T-helper 2 cell treated with Interferon-gamma antibody and Interleukin-4, amounts not matched to agents 100 ng/mL and 5 ng/mL, for 36 hours (primary cell): ENCODE measurements at regions not wholly inside any gene's neighbourhood (a gene's known extent, or its start where the extent isn't known, plus 50 kb on each side); places are given as distances from the start of the nearest gene placed in this dataset.

Source experiments
- intact Hi-C: fragments of 100-400 bp; cut with micrococcal nuclease; formaldehyde crosslinking; loops from one replicate; pipeline ENCODE4 v1.15.1; 2023

DNA sequence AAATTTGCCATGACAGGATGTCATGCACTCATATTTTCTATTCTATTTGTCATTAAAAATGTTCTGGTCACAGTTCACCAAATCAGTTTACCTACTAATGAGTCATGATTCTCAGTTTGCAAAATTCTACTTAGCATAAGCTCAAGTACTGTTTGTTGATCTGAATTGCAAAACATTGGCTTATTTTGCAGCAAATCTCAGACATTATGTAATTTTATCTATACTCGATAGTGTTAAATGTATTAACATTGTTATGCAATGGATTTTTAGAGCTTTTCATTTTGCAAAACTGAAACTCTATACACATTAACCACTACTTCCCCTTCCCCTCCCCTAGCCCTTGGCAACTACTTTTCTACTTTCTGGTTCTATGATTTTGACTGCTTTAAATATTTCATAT, 213.8 kb upstream of the ZFP64 start:
- intact Hi-C loops: loop anchor here (5.0 kb wide), 1 partner anchor 567 kb away; the partner anchor contains the start of gene TSHZ2

DNA sequence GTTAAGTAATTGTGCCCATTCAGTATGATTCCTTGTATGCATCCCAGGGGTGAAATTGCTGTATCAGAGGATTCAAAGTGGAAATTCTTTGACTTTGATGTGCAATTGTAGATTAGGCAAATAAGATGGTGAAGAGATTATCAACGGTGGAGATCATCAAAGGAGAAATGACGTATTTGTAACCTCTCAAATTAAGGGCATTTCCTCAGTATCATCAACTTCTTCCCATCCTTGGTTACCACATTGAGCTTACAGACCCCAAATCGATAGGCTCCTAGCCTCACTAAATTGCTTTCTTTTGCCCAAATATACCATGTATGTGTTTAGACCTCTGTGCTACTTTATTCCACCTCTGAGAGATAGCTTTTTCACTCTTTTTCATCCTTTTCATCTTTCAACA, 213.1 kb upstream of the ZFP64 start:
- intact Hi-C loops: loop anchor here (5.0 kb wide), 1 partner anchor 568 kb away; the partner anchor contains the start of gene TSHZ2

DNA sequence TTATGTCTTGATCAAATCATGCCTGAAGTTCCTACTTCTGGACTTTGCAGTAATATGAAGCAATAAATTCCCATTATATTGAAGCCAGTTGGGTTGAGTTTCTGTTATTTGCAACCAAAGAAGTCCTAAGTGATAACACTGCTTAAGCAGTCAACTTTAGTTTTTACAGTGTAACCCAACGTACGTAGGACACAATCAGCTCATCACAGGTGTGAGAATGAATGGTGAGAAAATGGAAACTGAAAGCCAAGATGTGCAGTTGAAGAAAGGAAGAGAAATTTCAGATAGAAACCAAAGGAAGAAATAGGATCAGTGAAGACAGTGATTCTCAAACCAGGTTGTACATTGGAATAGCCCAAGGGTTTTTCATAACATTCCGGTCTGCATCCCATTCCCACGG, 211.4 kb upstream of the ZFP64 start:
- intact Hi-C loops: no loop called here

DNA sequence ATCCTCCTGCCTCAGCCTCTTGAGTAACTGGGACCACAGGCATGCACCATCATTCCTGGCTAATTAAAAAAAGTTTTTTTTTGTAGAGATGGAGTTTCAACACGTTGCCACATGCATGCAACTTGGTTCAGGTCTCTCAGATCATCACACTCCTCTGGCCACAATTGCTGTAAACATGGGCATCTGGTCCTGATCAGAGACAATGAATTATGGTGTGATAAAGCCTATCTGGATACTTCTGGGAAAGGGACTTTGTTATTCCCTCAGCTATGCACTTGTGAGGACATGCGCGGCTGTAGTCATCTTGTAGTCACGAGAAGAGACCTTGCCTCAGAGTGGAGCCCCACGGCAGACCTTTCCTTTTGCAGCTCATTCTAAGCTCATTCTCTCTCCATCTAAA, 210.9 kb upstream of the ZFP64 start:
- intact Hi-C loops: no loop called here

DNA sequence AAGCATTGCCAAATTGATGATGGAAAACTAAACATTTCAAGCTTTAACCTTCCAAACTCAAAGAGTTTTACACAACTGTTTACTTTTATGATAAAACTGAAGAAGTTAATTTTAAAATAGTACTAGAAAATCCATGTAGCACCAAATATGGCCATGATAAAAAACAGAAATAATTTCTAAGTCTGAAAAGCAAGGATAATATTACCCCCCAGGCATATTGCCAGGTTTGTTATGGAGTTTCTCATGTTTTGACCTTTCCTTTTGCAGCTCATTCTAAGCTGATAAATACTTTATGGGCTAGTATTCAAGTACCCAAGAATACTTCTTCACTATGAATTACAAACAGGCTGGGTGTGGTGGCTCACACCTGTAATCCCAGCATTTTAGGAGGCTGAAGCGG, 209.9 kb upstream of the ZFP64 start:
- intact Hi-C loops: no loop called here

DNA sequence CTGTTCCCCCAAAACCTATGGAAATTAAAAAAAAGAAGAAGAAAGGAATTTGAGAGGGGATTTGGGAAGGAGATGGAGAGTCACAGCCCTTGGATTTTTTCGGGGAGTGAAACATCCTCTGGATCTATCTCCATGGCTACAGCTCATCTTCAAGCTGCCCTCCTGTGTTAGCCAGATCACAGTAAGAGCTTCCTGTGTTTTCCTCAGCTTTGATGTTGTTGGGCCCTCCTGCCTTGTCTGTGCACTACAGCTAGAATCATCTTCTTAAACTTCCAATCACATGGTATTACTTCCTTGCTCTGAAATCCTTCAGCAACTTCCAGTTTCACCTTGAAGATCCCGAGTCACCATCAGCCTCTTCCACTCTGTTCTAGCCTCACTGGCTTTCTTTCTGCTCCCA, 207.8 kb upstream of the ZFP64 start:
- intact Hi-C loops: no loop called here

DNA sequence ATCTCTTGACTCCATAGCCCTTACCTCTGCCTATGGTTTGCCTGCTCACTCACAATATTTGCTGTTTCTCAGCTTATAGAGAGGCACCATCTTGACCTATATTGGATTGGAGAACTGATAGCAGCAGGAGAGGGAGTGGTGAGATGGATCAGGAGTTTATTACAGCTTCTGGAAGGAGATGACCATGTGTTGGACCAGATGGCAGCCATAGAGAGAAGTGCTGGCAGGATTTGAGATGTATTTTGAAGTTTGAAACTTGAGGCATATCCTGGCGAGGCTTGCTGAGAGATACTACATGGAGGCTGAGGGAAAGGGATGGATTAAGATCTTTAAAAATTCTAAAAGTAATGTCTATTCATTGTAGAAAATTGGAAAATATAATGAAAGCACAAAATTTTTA, 198.0 kb upstream of the ZFP64 start:
- intact Hi-C loops: no loop called here

DNA sequence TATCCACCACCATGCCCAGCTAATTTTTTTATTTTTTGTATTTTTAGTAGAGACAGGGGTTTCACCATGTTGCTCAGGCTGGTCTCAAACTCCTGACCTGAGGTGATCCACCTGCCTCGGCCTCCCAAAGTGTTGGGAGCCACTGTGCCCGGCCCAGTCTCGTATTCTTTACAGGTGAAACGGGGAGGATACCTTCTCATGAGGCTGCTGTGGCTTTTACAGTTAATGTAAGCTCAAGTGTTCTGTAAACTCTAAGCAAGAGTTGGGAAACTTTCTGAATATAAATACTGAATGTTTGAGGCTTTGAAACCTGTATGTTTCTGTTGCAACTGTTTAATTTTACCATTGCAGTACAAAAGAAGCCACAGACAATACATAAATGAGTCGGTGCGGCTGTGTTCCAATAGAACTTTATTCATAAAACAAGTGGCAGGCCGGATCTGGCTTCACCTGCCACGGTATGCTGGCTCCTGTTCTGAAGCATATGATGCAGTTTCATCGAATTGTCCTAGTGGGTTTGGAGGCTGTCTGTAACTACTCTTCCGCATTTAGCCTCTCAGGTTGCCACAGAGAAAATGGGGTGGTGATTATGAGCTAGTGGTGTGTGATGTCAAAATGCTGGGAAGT, 192.5 kb upstream of the ZFP64 start:
- intact Hi-C loops: no loop called here

DNA sequence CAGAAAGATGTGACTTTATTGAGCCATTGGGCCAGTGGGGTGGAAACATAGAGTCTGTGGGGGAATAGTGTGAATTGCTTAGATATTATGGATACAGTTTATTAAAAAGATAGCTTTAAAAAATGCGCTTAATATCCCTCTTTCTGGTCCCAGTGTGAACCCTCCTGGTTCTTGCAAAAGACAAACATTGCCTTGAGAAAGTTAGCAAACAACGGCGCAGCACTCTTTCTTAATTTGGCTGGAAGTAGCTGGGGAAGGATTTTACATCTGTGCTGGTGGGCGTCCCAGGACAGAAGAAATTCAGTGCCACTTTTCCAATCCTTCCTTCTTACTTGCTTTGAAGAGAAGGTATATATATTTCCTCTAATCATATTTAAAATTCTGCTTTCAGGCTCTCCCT, 191.4 kb upstream of the ZFP64 start:
- intact Hi-C loops: no loop called here

DNA sequence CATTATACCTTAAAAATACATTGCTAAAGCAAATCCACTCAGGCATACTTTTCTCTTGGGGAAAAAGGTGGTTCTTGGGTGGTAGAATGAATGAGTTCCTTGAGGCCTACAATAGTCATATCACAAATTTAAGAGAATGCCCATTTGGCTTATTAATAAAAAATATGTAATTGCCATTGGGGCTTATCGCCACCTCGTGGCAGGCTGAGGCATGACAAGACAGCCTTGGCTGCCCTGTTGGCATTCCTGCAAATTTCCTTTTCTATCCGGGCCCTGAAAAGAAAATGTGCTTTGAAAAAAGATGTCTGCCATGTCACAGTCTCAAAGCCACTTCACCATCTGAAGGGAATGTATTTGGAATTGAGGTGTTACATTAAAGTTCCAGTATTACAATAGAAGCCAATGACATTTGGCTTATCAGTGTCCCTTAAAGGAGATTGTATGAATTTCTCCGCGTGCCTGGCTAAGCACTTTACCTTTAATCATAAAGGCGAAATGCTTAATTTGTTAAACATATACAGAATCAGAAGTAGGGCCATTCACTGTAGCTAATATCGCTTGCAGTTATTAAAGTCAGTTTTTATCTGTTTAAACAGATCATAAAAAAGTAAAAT, 188.3 kb upstream of the ZFP64 start:
- intact Hi-C loops: loop anchor here (10.0 kb wide), 1 partner anchor 65 kb away; no protein-coding TSS in a partner anchor

DNA sequence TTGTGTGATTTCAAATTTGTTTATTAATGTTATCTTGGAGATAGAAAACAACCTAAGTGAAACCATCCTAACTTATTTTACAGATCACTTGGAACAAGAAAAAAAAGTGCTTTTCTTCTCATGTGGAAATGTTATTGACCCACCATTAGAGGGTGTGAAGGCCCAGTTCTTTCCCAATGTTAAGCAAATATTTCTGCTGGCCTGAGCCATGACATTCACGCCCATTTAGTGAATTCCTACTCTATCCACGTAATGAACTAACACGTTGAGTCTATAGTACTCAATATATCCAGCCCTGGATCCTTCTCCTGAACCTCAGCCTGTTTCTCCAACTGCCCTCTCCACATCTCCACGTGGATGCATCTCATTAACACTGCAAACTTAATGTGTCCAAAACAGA, 180.6 kb upstream of the ZFP64 start:
- intact Hi-C loops: loop anchor here (10.0 kb wide), 1 partner anchor 57 kb away; no protein-coding TSS in a partner anchor

DNA sequence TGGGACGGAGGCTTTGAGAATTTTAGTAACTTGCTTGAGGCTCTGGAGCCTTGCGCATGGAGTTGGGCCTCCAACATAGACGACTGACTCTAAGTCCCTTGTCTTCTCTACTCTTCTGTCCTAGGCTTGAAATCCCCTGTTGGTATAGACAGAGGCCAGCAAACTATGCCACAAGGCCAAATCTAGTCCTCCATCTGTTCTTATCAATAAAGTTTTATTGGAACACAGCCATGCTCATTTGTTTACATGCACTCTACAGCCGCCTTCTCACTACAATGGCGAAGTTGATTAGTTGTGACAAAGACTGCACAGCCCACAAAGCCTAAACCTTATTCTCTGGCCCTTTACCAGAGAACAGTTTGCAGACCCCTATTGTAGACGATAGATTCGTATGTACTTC, 174.1 kb upstream of the ZFP64 start:
- intact Hi-C loops: no loop called here

DNA sequence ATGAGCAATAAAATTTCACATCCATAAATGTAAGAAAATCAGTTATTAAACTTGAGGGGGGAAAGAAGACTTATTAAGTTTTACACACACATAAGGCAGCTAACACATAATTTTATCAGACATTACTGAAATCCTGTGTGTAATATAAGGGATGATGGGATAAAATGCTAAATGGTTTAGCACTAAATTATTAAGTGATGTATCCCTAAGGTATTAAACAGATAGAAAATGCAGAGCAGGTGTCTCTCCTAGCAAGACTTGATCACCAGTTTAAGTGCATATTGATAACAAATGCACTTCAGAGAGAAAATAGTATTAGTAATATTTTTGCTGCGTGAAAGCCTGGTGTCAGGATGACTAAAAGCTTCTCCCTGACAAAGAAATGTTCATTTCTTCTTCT, 172.8 kb upstream of the ZFP64 start:
- intact Hi-C loops: no loop called here

DNA sequence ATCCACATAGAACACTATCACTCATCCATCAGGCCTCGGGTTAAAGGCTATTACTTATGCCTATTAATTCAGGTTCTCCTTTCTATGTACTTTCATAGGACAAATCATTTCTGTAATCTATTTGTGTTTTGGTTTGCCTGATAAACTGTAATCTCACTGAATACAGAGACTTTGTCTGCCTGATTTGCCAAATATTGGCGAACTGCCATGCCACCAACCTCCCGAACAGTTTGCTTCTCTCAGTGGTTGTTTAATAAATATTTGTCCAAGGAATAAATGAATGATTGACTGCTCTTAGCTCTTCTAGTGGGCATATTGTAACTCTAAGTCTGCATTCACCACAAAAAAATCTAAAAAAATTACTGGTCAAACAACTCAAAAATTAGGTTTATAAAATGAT, 170.1 kb upstream of the ZFP64 start:
- intact Hi-C loops: no loop called here

DNA sequence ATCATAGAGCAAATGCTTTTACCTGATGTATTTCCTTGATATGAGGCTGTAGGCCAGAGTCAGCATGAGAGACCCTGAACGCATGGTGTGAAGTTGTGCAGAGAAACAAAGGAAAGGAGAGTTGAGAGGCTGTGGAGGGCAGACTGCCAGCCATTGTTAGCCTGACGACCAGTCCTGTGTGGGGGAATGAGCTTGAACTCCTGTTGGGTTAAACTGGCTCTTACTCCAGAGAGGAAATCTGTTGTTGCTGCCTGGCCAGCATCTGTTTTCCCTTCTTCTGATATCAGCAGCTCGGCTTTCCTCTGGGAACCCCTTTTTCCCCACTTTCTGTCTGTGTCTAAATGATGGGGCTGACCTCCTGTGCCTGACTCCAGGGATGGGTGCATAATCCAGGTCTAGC, 158.2 kb upstream of the ZFP64 start:
- intact Hi-C loops: no loop called here

DNA sequence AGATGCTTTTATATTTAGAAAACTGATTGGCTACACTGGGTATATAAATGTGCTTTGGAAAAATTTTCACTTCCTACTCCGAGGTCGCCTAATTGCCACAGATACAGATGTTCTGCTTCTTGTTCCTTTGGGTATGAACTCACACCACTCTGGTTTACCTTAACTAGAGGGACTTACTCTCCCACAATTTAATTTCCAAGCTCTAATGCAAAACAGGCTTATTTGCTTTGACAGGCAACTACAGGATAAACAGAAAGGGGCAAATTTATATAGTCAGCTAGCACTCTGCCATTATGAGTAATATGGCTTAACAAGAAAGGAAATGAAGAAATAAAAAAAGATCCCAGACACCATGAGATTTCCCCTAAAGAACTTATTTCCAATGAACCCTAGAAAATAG, 156.9 kb upstream of the ZFP64 start:
- intact Hi-C loops: no loop called here

DNA sequence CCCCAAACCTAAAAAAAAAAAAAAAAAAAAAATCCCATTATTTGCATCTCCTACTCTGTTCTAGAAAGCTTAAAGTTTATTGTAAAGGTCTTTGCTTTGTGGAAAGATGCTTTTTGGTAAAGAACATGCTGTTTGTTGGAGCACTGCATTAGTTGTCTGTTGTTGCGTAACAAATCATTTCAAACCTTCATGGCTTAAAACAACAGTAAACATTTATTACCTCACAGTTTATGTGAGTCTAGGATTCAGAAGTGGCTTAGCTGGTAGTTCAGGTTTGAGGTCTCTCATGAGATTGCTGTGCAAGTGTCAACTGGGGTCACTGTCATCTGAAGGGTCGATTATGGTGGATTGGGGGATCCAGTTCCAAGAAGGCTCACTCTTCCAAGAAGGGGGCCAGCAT, 155.2 kb upstream of the ZFP64 start:
- intact Hi-C loops: no loop called here

DNA sequence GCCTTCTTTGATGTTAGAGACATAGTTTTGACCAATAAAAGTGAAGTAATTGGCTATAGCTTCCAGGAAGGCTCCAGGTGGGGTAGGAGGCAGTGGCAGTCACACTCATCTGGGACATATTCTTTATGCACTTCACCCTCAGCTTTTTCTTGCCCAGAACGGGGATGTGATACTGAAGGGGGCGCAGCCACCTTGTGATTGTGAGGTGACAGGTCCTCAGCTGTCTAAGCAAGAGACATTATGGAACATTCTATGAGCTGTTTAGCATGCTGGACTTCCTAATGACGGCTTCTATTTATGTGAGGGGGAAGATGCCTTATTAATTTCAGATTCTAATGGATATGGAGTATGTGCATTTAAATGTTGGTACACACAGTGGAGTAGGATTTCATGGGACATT, 151.3 kb upstream of the ZFP64 start:
- intact Hi-C loops: no loop called here

DNA sequence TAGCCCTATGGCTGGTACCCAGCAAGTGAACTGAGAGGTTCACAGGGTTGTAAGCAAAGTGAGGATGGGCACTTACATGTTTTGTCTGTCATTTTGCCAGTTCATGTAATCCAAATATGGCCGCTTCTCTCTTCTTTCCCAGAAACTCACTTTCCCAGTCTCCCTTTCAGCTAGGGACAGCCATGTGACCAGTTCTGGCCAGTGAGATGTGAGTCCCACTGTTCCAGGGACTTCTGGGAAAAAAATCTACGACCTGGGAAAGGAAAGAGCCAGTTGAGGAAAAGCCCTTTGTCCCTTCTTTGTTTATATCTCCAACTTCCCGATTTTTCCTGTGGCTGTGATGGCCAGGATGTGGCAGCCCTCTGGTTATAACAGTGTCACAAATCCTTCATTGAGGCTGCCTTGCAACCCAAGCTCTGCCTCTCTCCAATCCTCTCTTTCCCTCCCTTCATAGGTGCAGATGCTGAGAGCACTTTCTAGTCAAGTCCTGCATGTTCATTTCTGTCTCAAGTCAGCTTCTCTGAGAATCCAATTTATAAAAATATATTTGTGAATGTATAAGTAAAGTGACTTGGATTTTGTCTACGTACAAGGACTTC, 148.6 kb upstream of the ZFP64 start:
- intact Hi-C loops: no loop called here

DNA sequence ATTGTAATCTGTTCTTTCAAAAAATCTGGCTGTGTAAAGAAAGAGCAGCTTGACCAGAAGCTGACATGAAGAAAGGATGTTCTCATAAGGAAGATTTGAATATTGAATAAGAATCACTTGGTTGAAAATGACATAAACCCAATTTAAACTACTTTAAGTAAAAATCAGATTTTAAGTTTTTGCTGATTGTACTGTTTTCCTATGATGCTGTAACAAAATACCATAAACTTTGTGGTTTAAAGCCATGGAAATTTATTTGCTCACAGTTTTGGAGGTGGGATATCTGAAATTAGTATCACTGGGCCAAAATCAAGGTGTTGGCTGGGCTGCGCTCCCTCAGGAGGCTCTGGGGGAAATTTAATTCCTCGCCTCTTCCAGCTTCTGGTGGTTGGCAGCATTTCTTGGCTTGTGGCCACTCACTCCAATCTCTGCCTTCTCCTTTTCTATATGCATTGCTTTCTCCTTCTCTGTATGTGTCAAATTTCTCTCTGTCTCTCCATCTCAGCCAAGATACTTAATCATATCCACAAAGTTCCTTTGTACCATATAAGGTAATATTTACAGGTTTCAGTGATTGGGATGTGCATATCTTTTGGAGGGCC, 141.2 kb upstream of the ZFP64 start:
- intact Hi-C loops: no loop called here

DNA sequence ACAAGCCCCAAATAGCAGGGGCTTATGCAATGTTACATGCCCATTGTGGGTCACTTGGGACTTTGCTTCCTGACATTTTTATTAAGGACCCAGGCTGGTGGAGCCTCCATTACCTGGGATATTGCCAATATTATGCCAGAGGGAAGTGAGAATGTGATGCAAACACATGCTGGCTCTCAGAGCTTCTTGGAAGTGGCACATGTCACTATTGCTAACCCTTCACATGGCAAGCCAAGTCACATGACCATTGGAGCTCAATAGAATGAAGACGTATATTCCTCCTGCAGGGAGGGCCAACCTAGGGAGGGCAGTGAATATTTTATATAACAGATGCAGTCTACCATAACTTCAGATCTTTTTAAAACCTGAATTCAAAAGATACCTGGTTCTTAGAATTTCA, 140.7 kb upstream of the ZFP64 start:
- intact Hi-C loops: no loop called here

DNA sequence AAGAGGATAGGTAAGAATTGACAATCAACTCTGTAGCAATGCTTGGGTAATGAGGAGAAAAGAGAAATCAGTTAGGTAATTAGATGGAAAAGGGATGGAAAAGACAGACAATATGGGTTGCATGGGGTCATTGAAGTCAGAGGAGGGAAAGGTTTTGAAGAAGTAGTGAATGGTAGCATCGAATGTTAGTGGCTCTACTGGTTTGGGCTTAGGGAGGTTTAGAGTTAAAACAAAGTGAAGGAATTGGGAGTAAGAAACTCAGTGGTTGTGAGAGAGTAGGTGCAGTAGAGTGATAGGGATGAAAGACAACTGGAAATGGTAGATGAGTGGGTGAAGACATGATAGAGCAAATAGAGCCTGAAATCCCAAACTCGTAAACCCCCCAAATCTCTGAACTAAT, 140.1 kb upstream of the ZFP64 start:
- intact Hi-C loops: no loop called here

DNA sequence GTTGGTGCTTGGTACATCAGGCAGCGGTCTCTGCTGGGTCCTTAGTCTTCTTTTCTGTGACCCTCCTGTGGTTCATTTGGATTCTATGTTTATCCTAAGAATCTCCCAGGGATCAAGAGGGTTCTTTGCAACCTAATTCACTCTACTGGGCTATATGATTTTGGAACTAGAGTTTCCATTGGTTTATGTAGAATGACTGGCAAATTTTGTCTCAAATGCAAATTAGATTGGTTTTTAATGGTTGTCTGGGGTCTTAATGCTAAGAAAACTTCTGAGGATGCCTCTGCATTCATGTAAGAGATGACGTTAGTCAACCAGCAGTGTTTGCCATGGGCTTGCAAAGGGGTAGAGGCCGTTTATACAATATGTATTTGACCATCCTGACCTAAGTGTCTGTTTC, 129.8 kb upstream of the ZFP64 start:
- intact Hi-C loops: no loop called here
